ENCODE measurements at regions not wholly inside any gene's neighbourhood (a gene's known extent, or its start where the extent isn't known, plus 50 kb on each side); places are given as distances from the start of the nearest gene placed in this dataset.
"Not testable (repeated sequence)": the region's sequence is repeated elsewhere in the genome, so short reads cannot be mapped to it uniquely, and the experiment has no call there.

GRCh38 chr2:35932276-35932963 is 423.2 kb upstream of the CRIM1 start:
- no peak for DNase-seq

GRCh38 chr2:35931626-35932025 is 424.0 kb upstream of the CRIM1 start:
- DNase-seq = no peak

- DNase-seq = no peak
These were observed 424.5 kb upstream of the CRIM1 start for GRCh38 chr2:35931115-35931514.

GRCh38 chr2:35929551-35929950 is 426.0 kb upstream of the CRIM1 start:
- DNase-seq = no peak

GRCh38 chr2:35920061-35920460 is 435.5 kb upstream of the CRIM1 start:
- DNase-seq = no peak

GRCh38 chr2:35915261-35915660 is 440.3 kb upstream of the CRIM1 start:
- no peak for DNase-seq

- DNase-seq = no peak
These were observed 463.6 kb upstream of the CRIM1 start for GRCh38 chr2:35891936-35892335.

- no peak for DNase-seq
These were observed 464.1 kb upstream of the CRIM1 start for GRCh38 chr2:35891528-35891927.

GRCh38 chr2:35887146-35887545 is 468.4 kb upstream of the CRIM1 start:
- no peak for DNase-seq

- no peak for DNase-seq
These were observed 481.7 kb upstream of the CRIM1 start for GRCh38 chr2:35873921-35874320.

- DNase-seq = no peak
These were observed 483.9 kb upstream of the CRIM1 start for GRCh38 chr2:35871672-35872071.

GRCh38 chr2:35870713-35871112 is 484.9 kb upstream of the CRIM1 start:
- DNase-seq = no peak

GRCh38 chr2:35864141-35864540 is 491.4 kb upstream of the CRIM1 start:
- no peak for DNase-seq

- DNase-seq = no peak
These were observed 497.4 kb upstream of the CRIM1 start for GRCh38 chr2:35858216-35858615.

GRCh38 chr2:35857498-35857897 is 498.1 kb upstream of the CRIM1 start:
- no peak for DNase-seq

- DNase-seq = no peak
These were observed 524.2 kb upstream of the CRIM1 start for GRCh38 chr2:35831385-35831784.

GRCh38 chr2:35830833-35831232 is 524.7 kb upstream of the CRIM1 start:
- DNase-seq = no peak

GRCh38 chr2:35827086-35827485 is 528.5 kb upstream of the CRIM1 start:
- no peak for DNase-seq

- DNase-seq = no peak
These were observed 532.9 kb upstream of the CRIM1 start for GRCh38 chr2:35822716-35823115.

GRCh38 chr2:35821675-35822074 is 533.9 kb upstream of the CRIM1 start:
- DNase-seq = no peak

GRCh38 chr2:35820391-35820790 is 535.2 kb upstream of the CRIM1 start:
- DNase-seq = no peak

GRCh38 chr2:35819033-35819432 is 536.5 kb upstream of the CRIM1 start:
- no peak for DNase-seq

GRCh38 chr2:35818359-35818758 is 537.2 kb upstream of the CRIM1 start:
- not testable (repeated sequence) for DNase-seq

GRCh38 chr2:35814597-35814996 is 541.0 kb upstream of the CRIM1 start:
- DNase-seq = not testable (repeated sequence)

- DNase-seq = no peak
These were observed 552.5 kb upstream of the CRIM1 start for GRCh38 chr2:35803126-35803525.

All from T1000 (cell line).